Ovary (tissue), 7 donors: ENCODE measurements at regions not wholly inside any gene's neighbourhood (a gene's known extent, or its start where the extent isn't known, plus 50 kb on each side); places are given as distances from the start of the nearest gene placed in this dataset.

Experiments used
- DNase-seq, 5 donors: peaks; one replicate each; pipeline ENCODE4 v3.0.0-alpha.2; 2019 to 2020
- H3K27ac ChIP-seq, 2 donors: fragments of 200-600 bp; one replicate each; pipeline versions ENCODE4 v1.5.1 to v1.8.0; 2019 to 2022
- H3K27me3 ChIP-seq: fragments of 200-600 bp; one replicate; pipeline ENCODE4 v1.8.0; 2022
- H3K36me3 ChIP-seq: fragments of 200-600 bp; sonication (generic); one replicate; pipeline ENCODE4 v1.5.1; 2019
- H3K4me1 ChIP-seq: one replicate; pipeline ENCODE4 v1.8.1; 2013; ENCODE audit warnings: mild to moderate bottlenecking, moderate library complexity; ENCODE audit not compliant: insufficient read depth
- H3K4me3 ChIP-seq: fragments of 200-600 bp; sonication (generic); one replicate; pipeline ENCODE4 v1.5.1; 2017
- H3K9me3 ChIP-seq, 2 donors: fragments of 200-600 bp in 1 of 2; sonication (generic) in 1 of 2; one replicate each; pipeline versions ENCODE4 v1.5.1 to v1.8.1; 2013 to 2019; ENCODE audit warnings: mild to moderate bottlenecking in 1 of 2, moderate library complexity in 1 of 2
- EP300 ChIP-seq: sonication (generic); formaldehyde crosslinking; IDR thresholded peaks from one replicate; pipeline ENCODE4 v1.6.1; 2017; ENCODE audit warnings: antibody characterized with exemption
- POLR2A ChIP-seq: fragments of 450-650 bp; IDR thresholded peaks from one replicate; pipeline ENCODE4 v1.6.1; 2017; ENCODE audit warnings: antibody characterized with exemption, mild to moderate bottlenecking, moderate library complexity
- WGBS, 3 donors: extraction: QIAGEN DNeasy Blood & Tissue Kit in 1 of 3; methylation state at CpG; one replicate each; pipeline versions ENCODE4 v1.1.5 to v1.1.7; 2013 to 2017; 5-methylcytosine and 5-hydroxymethylcytosine counted together
- intact Hi-C, 4 donors: fragments of 100-400 bp; cut with DNase I; formaldehyde crosslinking; loops; one replicate each; pipeline versions ENCODE4 v1.11.0 to v1.15.1; 2022 to 2023
- TF ChIP-seq, protein P1 (sequence below), 3 donors: fragments of 450-650 bp in 2 of 3; fragments of 200-600 bp in 1 of 3; IDR thresholded peaks; one replicate each; pipeline versions ENCODE4 v1.5.1 to v1.8.0; 2016 to 2022; ENCODE audit warnings: antibody characterized with exemption in 3 of 3, mild to moderate bottlenecking in 1 of 3
- donor health status: DM: no; HTN: no; CAD: no; lungs with moderate emphysema.
- donor health status: DM: no; HTN: no; CAD: no.
- donor health status: Bipolar disorder and iron deficiency.
- donor health status: DM: no; HTN: no; CAD: no.
- donor health status: DM: yes; HTN: yes; CAD: no.

GRCh38 chr14:99080306-99080705, 191.7 kb downstream of the BCL11B start:
- intact Hi-C loops: no loop called here
- TF ChIP-seq POLR2A: no peak
- TF ChIP-seq EP300: no peak
- TF ChIP-seq, protein P1, sequence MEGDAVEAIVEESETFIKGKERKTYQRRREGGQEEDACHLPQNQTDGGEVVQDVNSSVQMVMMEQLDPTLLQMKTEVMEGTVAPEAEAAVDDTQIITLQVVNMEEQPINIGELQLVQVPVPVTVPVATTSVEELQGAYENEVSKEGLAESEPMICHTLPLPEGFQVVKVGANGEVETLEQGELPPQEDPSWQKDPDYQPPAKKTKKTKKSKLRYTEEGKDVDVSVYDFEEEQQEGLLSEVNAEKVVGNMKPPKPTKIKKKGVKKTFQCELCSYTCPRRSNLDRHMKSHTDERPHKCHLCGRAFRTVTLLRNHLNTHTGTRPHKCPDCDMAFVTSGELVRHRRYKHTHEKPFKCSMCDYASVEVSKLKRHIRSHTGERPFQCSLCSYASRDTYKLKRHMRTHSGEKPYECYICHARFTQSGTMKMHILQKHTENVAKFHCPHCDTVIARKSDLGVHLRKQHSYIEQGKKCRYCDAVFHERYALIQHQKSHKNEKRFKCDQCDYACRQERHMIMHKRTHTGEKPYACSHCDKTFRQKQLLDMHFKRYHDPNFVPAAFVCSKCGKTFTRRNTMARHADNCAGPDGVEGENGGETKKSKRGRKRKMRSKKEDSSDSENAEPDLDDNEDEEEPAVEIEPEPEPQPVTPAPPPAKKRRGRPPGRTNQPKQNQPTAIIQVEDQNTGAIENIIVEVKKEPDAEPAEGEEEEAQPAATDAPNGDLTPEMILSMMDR (IDR thresholded peaks at IDR 0.05): no peak
- no peak for DNase-seq
- H3K4me3 ChIP-seq: no peak overlapping the region
- H3K27ac ChIP-seq: no peak overlapping the region
- no peaks in the 10 kb centered on the region for H3K9me3 ChIP-seq
- WGBS, 3 donors: 67 to 89% (median 72%) methylated on average over 3 of the region's 3 CpGs
- H3K4me1 ChIP-seq: no peaks in the 10 kb centered on the region
- H3K36me3 ChIP-seq: no peaks in the 10 kb centered on the region
- no peaks in the 10 kb centered on the region for H3K27me3 ChIP-seq

DNA sequence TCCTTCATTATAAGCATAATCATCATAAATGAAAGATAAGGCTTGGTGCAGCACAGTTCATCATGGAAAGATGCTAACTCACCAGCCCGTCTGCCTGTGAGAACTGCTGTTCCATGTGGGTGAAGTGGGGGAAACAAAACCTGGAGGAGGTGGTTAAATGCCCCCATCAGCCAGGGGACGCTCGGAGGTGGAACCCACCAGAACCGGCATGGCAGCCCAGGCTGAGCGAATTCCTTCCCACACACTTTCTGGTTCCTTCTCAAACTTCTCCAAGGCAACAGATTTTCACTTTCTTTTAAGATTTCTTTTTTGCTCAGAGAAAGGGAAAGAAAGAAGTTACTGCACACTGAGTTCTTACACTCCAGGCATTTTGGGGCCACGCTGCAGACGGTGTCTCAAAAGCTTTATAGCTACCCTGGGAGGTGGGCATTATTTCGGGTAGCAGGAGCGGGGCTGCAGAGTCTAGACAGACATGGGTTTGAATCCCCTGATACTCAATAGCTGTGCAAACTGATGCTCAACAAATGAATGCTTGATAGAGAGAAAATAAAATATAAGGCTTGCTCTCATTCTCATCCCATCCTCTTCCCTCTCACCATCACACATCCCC, 190.7 kb downstream of the BCL11B start:
- WGBS, 3 donors: 83 to 89% (median 89%) methylated on average over 9 of the region's 9 CpGs
- H3K27me3 ChIP-seq: no peaks in the 10 kb centered on the region
- H3K36me3 ChIP-seq: no peaks in the 10 kb centered on the region
- DNase-seq: no peak
- no peak overlapping the region for H3K4me3 ChIP-seq
- no peaks in the 10 kb centered on the region for H3K9me3 ChIP-seq
- H3K27ac ChIP-seq: no peak overlapping the region
- no peaks in the 10 kb centered on the region for H3K4me1 ChIP-seq
- TF ChIP-seq EP300 (no peak), POLR2A (no peak)
- TF ChIP-seq, protein P1 (IDR thresholded peaks at IDR 0.05): no peak
- intact Hi-C loops: no loop called here

DNA sequence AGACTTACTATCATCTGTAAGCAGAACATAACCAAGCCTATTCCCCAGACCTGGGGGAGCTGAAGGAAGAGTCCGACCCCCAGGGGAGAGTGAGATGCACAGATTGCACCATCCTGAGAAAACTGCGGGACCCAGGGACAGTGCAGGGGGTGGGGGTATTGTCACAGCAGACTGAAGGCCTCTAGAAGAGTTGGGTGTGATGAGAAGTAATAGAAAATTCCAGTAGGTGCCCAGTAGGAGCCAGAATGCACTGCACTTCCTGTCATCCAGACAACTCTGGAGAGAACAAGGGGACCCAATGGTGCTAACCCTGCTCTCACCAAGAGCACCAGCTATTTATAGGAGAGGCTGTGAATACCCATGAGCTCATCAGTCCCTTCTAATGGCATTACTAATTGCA, 190.1 kb downstream of the BCL11B start:
- Histone ChIP-seq H3K27me3 (no peaks in the 10 kb centered on the region), H3K4me3 (no peak overlapping the region), H3K36me3 (no peaks in the 10 kb centered on the region), H3K27ac (no peak overlapping the region), H3K9me3 (no peaks in the 10 kb centered on the region), H3K4me1 (no peaks in the 10 kb centered on the region)
- intact Hi-C loops: no loop called here
- DNase-seq: no peak
- TF ChIP-seq POLR2A (no peak), EP300 (no peak)
- TF ChIP-seq, protein P1 (IDR thresholded peaks at IDR 0.05): no peak
- 75 to 91% (median 79%) methylated on average over 2 of the region's 2 CpGs for WGBS, 3 donors

- H3K27ac ChIP-seq: no peak overlapping the region
- H3K4me3 ChIP-seq: no peak overlapping the region
- no peaks in the 10 kb centered on the region for H3K36me3 ChIP-seq
- intact Hi-C loops: no loop called here
- no peak for DNase-seq
- no peaks in the 10 kb centered on the region for H3K9me3 ChIP-seq
- WGBS, 3 donors: 61 to 69% (median 67%) methylated on average over 17 of the region's 17 CpGs
- H3K27me3 ChIP-seq: no peaks in the 10 kb centered on the region
- TF ChIP-seq EP300 (no peak), POLR2A (no peak)
- TF ChIP-seq, protein P1 (IDR thresholded peaks at IDR 0.05): no peak
- no peaks in the 10 kb centered on the region for H3K4me1 ChIP-seq
Observed at GRCh38 chr14:99093532-99094517, 178.2 kb downstream of the BCL11B start.
